ENCODE measurements at regions not wholly inside any gene's neighbourhood (a gene's known extent, or its start where the extent isn't known, plus 50 kb on each side); places are given as distances from the start of the nearest gene placed in this dataset.

GRCh38 chr5:39489263-39489662, 64.5 kb upstream of the DAB2 start:
- no peak for DNase-seq

GRCh38 chr5:39486790-39487189, 62.0 kb upstream of the DAB2 start:
- DNase-seq, result no peak

GRCh38 chr5:39486361-39486760, 61.6 kb upstream of the DAB2 start:
- DNase-seq, result no peak

GRCh38 chr5:39485079-39485478, 60.3 kb upstream of the DAB2 start:
- DNase-seq, result no peak

GRCh38 chr5:39484673-39485072, 59.9 kb upstream of the DAB2 start:
- DNase-seq, result no peak

GRCh38 chr5:39482098-39482497, 57.3 kb upstream of the DAB2 start:
- no peak for DNase-seq

- DNase-seq, result no peak
Observed at GRCh38 chr5:39479537-39479936, 54.8 kb upstream of the DAB2 start.

- no peak for DNase-seq
Observed at GRCh38 chr5:39478863-39479262, 54.1 kb upstream of the DAB2 start.

- DNase-seq, result no peak
Observed at GRCh38 chr5:39476843-39477220, 52.1 kb upstream of the DAB2 start.

- no peak for DNase-seq
Observed at GRCh38 chr5:39475881-39476842, 51.4 kb upstream of the DAB2 start.

GRCh38 chr5:39475159-39475571, 50.4 kb upstream of the DAB2 start:
- no peak for DNase-seq
